ENCODE measurements at regions not wholly inside any gene's neighbourhood (a gene's known extent, or its start where the extent isn't known, plus 50 kb on each side); places are given as distances from the start of the nearest gene placed in this dataset.
A peak's percentile ranks its signal among the peaks of the same experiment; 100 is the strongest.

DNA sequence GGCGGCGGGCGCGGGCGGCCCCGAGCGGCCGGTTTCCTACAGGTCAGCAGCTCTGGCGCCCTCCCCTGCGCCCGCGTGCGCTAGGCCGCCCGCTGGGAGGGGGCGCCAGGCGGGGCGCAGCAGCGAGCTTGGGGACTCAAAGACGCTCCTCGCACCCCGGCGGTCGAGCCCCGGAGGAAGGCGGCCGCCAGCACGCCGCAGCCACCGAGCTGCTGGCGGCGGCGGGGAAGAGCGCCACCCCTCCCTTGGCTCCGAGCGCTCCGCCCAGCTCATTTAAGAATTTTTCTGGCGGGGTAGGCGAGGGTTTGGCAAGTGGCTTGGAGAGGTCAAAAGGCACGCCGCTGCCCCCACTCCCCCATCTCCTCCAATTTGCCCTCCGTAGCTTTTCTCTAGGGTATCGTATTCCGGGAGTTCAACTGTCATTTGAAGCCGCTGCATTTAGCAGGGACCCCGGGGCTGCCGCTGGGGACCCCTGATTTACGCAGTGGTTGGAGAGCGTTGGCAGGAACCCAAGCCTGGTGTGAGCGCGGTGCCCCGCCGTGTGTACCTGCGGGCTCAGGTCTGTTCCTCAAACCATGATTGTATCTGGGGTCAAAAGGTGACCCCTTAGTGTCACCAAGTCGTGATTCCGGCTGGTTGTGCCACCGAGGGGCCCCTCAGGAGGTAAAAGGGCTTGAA, 59.5 kb upstream of the GSE1 start (continued):
- TF ChIP-seq CAMTA2 (CRISPR knock-in tag; IDR thresholded peaks at IDR 0.05; ENCODE audit: borderline replicate concordance) (no peak), SATB2 (CRISPR knock-in tag; IDR thresholded peaks at IDR 0.05) (no peak), THAP11 (CRISPR knock-in tag; IDR thresholded peaks at IDR 0.05) (peak; percentile 62; the same call in 1 of the 2 replicates), ZNF563 (CRISPR knock-in tag; IDR thresholded peaks at IDR 0.05) (peak; percentile 90; the same call in 1 of the 2 replicates), ZNF792 (CRISPR knock-in tag; IDR thresholded peaks at IDR 0.05) (no peak; the same call in 1 of the 2 replicates), TERF1 (CRISPR knock-in tag; IDR thresholded peaks at IDR 0.05) (no peak), AGO1 (IDR thresholded peaks at IDR 0.05; ENCODE audit: low read depth, low read length, poor library complexity, severe bottlenecking) (no peak), KLF16 (CRISPR knock-in tag; IDR thresholded peaks at IDR 0.05) (no peak), ZNF263 (CRISPR knock-in tag; IDR thresholded peaks at IDR 0.05) (peak; percentile 44; the same call in 1 of the 2 replicates), TGIF2 (CRISPR knock-in tag; IDR thresholded peaks at IDR 0.05) (no peak), TSC22D2 (CRISPR knock-in tag; IDR thresholded peaks at IDR 0.05; ENCODE audit: borderline replicate concordance) (no peak), NCOA5 (CRISPR knock-in tag; IDR thresholded peaks at IDR 0.05) (no peak), SIN3B (IDR thresholded peaks at IDR 0.05; ENCODE audit: low read length) (no peak), MAFG (CRISPR knock-in tag; IDR thresholded peaks at IDR 0.05) (0 out of 2 replicates have a peak, but pooled peaks have one; percentile 22), ONECUT2 (CRISPR knock-in tag; IDR thresholded peaks at IDR 0.05) (no peak), ELF1 (CRISPR knock-in tag; IDR thresholded peaks at IDR 0.05) (no peak), SKIL (CRISPR knock-in tag; IDR thresholded peaks at IDR 0.05; ENCODE audit: borderline replicate concordance) (no peak; the same call in 1 of the 2 replicates), ZNF549 (CRISPR knock-in tag; IDR thresholded peaks at IDR 0.05) (peak; percentile 88; the same call in 1 of the 2 replicates), PHF20 (CRISPR knock-in tag; IDR thresholded peaks at IDR 0.05) (no peak)
- TF ChIP-seq, protein P1, sequence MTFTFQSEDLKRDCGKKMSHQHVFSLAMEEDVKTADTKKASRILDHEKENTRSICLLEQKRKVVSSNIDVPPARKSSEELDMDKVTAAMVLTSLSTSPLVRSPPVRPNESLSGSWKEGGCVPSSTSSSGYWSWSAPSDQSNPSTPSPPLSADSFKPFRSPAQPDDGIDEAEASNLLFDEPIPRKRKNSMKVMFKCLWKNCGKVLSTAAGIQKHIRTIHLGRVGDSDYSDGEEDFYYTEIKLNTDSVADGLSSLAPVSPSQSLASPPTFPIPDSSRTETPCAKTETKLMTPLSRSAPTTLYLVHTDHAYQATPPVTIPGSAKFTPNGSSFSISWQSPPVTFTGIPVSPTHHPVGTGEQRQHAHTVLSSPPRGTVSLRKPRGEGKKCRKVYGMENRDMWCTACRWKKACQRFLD (CRISPR knock-in tag; IDR thresholded peaks at IDR 0.05; ENCODE audit: borderline replicate concordance), result no peak; the same call in 1 of the 2 replicates
- TF ChIP-seq, protein P2, sequence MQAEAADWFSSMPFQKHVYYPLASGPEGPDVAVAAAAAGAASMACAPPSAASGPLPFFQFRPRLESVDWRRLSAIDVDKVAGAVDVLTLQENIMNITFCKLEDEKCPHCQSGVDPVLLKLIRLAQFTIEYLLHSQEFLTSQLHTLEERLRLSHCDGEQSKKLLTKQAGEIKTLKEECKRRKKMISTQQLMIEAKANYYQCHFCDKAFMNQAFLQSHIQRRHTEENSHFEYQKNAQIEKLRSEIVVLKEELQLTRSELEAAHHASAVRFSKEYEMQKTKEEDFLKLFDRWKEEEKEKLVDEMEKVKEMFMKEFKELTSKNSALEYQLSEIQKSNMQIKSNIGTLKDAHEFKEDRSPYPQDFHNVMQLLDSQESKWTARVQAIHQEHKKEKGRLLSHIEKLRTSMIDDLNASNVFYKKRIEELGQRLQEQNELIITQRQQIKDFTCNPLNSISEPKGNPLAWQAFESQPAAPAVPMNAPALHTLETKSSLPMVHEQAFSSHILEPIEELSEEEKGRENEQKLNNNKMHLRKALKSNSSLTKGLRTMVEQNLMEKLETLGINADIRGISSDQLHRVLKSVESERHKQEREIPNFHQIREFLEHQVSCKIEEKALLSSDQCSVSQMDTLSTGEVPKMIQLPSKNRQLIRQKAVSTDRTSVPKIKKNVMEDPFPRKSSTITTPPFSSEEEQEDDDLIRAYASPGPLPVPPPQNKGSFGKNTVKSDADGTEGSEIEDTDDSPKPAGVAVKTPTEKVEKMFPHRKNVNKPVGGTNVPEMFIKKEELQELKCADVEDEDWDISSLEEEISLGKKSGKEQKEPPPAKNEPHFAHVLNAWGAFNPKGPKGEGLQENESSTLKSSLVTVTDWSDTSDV (CRISPR knock-in tag; IDR thresholded peaks at IDR 0.05), result no peak
- TF ChIP-seq, protein P3, sequence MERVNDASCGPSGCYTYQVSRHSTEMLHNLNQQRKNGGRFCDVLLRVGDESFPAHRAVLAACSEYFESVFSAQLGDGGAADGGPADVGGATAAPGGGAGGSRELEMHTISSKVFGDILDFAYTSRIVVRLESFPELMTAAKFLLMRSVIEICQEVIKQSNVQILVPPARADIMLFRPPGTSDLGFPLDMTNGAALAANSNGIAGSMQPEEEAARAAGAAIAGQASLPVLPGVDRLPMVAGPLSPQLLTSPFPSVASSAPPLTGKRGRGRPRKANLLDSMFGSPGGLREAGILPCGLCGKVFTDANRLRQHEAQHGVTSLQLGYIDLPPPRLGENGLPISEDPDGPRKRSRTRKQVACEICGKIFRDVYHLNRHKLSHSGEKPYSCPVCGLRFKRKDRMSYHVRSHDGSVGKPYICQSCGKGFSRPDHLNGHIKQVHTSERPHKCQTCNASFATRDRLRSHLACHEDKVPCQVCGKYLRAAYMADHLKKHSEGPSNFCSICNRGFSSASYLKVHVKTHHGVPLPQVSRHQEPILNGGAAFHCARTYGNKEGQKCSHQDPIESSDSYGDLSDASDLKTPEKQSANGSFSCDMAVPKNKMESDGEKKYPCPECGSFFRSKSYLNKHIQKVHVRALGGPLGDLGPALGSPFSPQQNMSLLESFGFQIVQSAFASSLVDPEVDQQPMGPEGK (CRISPR knock-in tag; IDR thresholded peaks at IDR 0.05), result peak; percentile 87
